ENCODE measurements at regions not wholly inside any gene's neighbourhood (a gene's known extent, or its start where the extent isn't known, plus 50 kb on each side); places are given as distances from the start of the nearest gene placed in this dataset.

DNA sequence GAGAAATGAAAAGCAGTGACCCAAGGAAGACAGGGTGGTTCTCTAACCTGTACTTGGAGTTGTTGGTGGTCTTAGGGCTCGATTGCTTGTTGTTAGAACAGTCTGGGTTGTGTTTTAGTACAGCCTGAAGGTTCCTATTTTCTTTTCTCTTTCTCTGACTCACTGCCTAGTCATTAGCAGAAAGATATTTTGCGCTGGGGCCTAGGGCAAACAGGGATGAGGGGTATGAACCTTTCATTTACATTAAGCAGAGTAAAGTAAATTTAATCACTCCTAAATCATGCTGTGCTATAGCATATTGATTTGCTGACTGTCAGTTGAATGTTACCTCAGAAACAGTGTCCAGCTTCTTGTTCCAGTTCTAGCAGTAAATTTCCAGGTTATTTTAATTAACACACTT lies 197.2 kb downstream of the RWDD3 start:
- DNase-seq (ENCODE audit: low spot score) = no peak

DNA sequence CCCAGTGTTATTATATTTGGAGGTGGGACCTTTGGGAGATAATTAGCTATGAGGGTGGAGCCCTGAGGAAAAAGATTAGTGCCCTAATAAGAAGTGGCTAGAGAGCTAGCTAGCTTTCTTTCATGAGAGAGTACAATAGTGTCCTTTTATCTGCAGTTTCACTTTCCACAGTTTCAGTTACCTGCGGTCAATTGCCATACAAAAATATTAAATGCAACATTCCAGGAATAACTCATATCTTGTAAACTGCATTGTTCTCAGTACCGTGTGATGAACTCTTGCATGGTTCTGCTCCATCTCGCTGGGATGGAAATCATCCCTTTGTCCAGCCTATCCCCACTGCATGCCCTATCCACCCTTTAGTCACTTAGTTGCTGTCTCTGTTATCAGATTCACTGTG lies 201.6 kb downstream of the RWDD3 start:
- peak; percentile 10 for DNase-seq (ENCODE audit: low spot score)

DNA sequence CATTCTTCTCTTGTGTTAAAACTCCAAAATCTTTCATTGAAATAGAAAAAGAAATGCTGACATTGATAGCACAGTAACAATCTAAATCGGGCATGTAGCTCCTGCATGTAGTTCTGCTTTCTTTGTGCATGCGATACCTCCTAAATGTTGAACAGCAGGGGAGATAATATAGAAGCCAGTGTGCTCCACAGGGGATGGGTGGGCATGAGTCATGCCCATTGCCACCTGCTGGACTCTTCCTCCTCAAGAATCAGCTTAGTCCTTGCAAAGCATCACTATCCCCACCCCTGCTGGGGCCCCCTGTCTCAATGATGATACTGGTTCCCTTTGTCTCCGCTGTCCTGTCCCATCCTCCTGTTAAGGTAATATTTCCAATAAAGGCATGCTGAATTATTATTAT lies 203.0 kb downstream of the RWDD3 start:
- DNase-seq (ENCODE audit: low spot score) = no peak

DNA sequence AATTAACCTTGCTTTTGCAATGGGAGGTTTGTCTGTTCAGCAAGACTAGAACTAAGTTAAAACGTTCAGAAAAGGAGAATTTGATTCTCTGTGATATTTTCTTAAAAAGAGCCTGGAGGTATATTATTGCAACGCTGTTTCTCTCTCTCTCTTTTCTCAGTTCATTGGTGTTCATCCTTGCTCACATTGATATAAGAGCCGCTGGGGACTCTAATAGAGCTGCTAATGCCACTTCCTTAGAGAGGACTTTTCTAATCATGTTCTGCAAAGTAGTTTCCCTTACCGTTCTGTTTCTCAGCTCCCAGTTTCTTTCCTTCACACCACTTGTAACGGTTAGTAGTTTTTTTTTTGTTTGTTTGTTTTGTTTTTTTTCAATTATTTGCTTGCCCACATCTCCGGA lies 203.8 kb downstream of the RWDD3 start:
- DNase-seq (ENCODE audit: low spot score) = no peak

- no peak for DNase-seq (ENCODE audit: low spot score)
Measured at GRCh38 chr1:95438218-95438948, 204.4 kb downstream of the RWDD3 start.

DNA sequence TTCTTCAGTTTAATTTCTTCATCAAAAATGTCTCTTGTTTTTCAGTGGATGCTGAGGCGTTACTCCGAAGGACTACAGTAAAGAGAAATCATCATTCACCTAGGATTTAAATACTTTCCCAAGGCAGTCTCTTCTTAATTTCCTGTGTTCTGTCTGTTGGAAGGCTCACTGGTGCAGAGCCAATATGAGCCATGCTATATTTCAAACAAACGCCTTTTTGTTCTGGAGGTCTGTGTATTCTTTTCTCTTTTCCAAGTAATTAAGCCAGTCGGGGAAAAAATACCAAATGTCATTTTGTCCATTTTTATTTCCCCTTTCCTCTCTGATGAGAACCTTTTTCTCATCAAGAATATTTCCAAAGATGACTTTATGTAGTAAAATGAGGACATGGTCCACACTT lies 206.5 kb downstream of the RWDD3 start:
- DNase-seq (ENCODE audit: low spot score) = no peak

DNA sequence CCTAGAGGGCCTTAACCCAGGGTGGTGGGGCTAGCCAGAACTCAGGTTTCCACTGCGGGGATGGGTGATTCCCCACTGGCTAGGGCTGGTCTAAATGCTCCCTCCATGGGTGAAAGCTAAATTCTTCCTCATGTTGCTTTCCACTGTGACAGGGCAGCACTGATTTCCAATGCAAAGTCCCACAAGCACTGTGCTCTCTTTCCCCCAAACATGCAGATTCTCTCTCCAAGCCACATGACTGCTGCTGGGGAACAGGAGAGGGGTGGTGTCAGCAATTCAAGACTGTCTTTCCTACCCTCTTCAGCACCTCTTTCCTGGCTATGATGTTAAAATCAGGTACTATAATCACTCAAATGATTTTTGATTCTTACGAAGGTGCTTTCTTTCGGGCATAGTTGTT lies 215.5 kb downstream of the RWDD3 start:
- no peak for DNase-seq (ENCODE audit: low spot score)

GRCh38 chr1:95451054-95451453 lies 217.0 kb downstream of the RWDD3 start:
- DNase-seq (ENCODE audit: low spot score) = no peak

DNA sequence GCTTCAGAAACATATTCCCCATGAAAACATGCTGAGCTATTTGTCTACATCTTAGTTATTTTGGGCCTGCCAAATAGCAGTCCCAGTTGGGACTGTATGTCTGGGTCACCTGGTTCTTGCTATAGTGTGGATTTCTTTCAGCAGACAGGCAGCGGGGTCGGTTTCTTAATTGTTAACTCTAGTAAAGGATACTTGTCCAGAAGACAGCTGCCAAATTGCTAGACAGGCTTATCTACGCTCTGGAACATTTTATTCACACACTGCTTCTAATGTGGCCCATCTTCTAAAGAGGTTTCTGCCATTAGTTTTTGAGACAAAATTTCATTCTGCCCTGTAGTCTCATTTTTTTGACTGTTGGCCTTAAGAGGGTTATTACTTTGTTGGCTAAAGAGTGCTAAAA lies 217.9 kb downstream of the RWDD3 start:
- DNase-seq (ENCODE audit: low spot score) = no peak

- DNase-seq (ENCODE audit: low spot score) = no peak
Measured at GRCh38 chr1:95453053-95453452, 219.0 kb downstream of the RWDD3 start.

DNA sequence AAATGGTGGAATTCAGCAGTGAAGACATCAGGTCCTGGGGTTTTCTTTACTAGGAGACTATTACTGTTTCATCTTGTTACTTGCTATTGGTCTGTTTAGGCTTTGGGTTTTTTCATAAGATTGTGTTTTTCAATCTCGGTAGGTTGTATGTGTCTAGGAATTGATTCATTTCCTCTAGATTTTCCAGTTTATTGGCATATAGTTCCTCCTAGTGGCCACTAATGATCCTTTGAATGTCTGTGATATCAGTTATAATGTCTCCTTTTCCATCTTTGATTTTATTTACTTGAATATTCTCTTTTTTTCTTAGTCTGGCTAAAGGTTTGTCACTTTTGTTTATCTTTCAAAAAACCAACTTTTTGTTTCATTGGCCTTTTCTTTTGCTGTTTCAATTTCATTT lies 233.0 kb downstream of the RWDD3 start:
- DNase-seq (ENCODE audit: low spot score) = no peak

DNA sequence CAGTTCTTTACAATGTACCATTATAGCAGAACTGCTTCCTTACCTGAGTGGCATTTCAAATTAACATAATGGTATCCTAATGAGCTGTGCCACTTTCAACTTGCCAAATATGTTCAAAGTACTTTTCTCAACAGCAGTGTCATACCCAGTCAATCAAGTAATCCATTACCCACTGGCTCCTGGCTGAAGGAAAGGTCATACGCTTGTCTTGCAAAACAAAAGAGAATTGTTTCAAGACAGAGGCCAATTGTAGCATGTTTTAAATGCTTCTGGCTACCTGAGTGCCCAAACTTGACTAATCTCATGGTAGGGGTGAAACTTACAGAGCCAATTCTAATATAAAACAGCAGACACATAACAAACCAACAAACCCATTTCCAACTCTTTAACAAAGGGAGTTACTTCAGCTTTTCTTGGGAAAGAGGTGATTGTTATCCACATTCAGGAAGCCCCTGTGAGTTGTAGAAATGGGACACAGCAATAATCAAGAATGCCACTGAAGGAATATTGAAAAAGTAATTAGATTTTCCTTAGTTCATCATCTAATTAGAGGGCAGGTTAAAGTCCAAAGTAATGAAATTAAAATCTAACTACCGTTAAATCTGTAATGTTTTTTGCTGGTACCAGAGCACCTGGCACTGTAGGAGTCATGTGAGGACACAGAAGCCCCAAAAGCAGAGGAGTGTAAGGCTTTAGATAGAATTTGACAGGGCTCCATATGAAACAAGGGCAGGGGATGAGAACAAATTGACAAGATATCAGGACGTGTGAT lies 241.9 kb downstream of the RWDD3 start:
- no peak for DNase-seq (ENCODE audit: low spot score)

GRCh38 chr1:95496307-95496706 lies 262.3 kb downstream of the RWDD3 start:
- DNase-seq (ENCODE audit: low spot score) = no peak

DNA sequence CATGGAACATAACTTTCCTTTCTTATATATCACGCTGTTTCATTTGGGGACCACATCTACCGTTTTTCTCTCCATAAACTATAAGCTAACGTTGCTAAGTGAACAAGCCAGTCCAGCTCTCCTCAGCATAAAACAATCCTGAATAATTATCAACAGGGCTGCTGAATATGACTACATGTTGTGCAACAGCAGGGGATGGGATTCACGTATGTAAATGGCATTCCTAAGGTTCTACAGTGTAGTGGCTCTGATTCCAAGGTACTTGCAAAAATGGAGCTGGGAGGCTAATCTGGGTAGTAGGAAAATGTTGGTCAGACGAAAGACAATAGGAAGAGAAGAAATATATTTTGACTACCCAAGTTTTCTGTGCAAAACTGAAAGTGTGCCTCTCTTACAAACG lies 262.8 kb downstream of the RWDD3 start:
- DNase-seq (ENCODE audit: low spot score) = no peak

DNA sequence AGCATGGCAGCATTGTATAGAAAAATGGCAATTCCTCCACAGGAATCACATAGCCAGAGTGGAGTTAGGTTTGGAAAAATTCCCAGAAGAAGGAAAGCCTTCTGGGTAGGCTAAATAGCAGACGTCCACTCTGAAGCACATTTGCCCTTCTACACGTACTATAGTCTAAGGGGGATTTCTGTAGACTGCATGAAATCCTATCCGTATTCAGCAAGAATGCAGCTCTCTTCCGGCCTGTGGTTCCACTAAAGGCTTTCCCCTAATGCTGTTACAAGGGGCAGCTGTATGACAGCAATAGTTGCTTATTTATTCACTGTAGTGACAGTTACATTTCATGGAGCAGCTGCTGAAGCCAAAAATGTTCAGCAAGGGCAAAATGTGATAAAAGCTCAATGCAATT lies 263.6 kb downstream of the RWDD3 start:
- no peak for DNase-seq (ENCODE audit: low spot score)

DNA sequence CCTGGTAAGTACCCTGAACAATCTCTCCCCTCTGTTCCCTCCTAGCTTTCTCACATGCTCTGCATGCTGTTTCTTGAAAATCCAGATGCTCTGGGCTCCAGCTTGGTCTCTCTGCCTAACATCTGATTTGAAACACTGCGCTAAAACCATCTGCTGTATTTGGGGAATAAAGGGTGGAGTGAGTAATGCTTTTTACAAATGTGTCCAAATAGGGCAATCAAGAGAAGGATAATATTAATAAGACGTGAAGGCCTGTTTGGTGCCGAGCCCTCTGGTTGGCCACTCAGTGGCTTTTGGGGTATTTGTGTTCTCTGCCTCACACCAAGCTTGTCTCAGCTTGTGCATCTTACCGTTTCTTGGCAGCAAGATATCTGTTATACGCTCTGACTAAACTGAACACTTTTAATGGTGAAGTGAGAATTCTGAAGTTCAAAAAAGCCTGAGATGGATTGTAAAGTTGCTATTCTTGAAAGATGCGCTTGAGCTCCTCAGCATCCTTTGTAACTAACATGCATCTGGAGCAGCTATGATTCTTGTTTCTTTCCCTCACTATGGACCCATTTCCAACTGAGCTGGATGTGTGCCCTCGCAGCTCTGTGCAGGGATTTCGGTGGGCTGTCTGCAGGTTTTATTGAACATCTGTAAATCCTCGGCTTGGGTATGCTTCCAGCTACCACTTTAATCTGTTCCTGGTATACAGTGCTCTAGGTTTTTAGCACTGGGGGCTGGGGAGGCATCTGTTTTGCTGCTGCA lies 269.4 kb downstream of the RWDD3 start:
- no peak for DNase-seq (ENCODE audit: low spot score)

GRCh38 chr1:95504321-95504720 lies 270.3 kb downstream of the RWDD3 start:
- DNase-seq (ENCODE audit: low spot score) = no peak

- DNase-seq (ENCODE audit: low spot score) = no peak
Measured at GRCh38 chr1:95506736-95507414, 272.9 kb downstream of the RWDD3 start.

DNA sequence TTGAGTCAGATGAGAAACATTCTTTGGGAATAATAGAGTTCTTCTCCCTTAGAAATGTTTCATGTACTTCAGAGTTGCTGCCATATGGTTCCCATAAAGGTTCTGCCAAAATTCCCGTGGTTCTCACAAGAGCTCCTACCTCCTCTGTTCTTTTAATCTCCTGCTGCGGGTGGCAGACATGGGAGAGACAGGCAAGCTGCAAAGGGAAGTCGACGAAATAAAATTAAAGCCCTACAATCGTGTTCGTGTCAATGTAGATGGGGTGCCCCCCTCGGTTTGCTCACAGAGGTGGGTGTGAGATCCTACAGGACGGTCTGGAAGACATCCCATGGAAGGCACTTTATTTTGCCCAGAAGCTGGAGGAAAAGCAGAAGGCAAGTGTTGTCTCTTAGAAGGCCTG lies 276.0 kb downstream of the RWDD3 start:
- DNase-seq (ENCODE audit: low spot score) = no peak

- no peak for DNase-seq (ENCODE audit: low spot score)
Measured at GRCh38 chr1:95512925-95513324, 278.9 kb downstream of the RWDD3 start.

GRCh38 chr1:95517506-95517905 lies 283.5 kb downstream of the RWDD3 start:
- DNase-seq (ENCODE audit: low spot score) = no peak

DNA sequence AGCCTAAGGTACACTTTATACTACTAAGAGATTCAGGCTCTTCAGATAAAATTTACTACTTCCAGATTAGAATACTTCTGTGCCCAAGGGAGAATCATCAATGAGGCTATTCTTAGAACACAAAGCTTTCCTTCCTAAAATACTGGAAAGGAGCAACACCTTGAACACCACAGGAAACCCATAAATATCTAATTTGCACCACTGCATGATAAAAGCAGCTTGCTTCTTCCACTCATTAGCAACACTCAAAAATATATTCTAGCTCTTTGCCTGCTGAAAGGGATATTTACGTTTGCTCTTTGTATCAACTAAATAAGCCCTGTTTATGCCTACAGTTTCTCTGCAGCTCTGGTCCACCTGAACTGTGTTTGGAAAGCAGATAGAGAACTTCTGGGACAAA lies 284.3 kb downstream of the RWDD3 start:
- no peak for DNase-seq (ENCODE audit: low spot score)

DNA sequence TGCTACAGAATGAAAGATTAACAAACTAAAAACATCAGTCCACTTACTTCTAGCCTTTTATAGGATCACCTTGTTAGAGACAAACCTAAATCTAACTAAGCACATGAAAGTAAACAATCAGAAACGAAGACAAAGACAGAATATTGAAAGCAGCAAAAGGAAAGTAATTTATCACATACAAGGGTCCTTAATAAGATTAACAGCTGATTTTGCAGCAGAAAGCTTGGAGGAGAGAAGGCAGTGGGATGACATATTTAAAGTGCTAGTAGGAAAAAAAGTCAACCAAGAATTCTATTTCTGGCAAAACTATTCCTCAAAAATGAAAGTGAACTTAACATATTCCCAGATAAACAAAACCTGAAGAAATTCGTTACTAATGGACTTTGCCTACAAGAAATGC lies 286.4 kb downstream of the RWDD3 start:
- DNase-seq (ENCODE audit: low spot score) = no peak

Data from LoVo (cell line).